Keratinocyte (primary cell): ENCODE measurements at regions not wholly inside any gene's neighbourhood (a gene's known extent, or its start where the extent isn't known, plus 50 kb on each side); places are given as distances from the start of the nearest gene placed in this dataset.

Experiments used
- DNase-seq: peaks from one replicate; pipeline ENCODE4 v3.0.0-alpha.2; 2011; ENCODE audit warnings: low read depth, missing footprints, low spot score
- FAIRE-seq: peaks from 2 replicates; lab custom pipeline; 2011; peaks lifted over from hg19 to GRCh38; lab: Jason Lieb, UNC
- H2AFZ ChIP-seq: 2 replicates; pipeline ENCODE4 v1.6.0; 2012; ENCODE audit warnings: low read length, control low read depth, inconsistent platforms; ENCODE audit not compliant: control insufficient read depth
- H3K27ac ChIP-seq: 2 replicates; pipeline ENCODE4 v1.5.1; 2011; ENCODE audit warnings: low read length; ENCODE audit not compliant: control insufficient read depth, insufficient read depth
- H3K27me3 ChIP-seq: 3 replicates; pipeline ENCODE4 v1.6.0; 2011; ENCODE audit warnings: low read length; ENCODE audit not compliant: control insufficient read depth, insufficient read depth; ENCODE audit errors: extremely low read depth
- H3K36me3 ChIP-seq, 2 experiments: 2 replicates in 1 of 2; 3 replicates in 1 of 2; pipeline ENCODE4 v1.5.1; 2011; ENCODE audit warnings: low read length in 2 of 2, mild to moderate bottlenecking in 1 of 2; ENCODE audit not compliant: control insufficient read depth in 2 of 2, insufficient read depth in 2 of 2; ENCODE audit errors: extremely low read depth in 1 of 2
- H3K4me1 ChIP-seq: 3 replicates; pipeline ENCODE4 v1.5.1; 2011; ENCODE audit warnings: low read length; ENCODE audit not compliant: control insufficient read depth, insufficient read depth; ENCODE audit errors: extremely low read depth
- H3K4me2 ChIP-seq: 3 replicates; pipeline ENCODE4 v1.6.0; 2011; ENCODE audit warnings: low read depth, low read length; ENCODE audit not compliant: control insufficient read depth, insufficient read depth; ENCODE audit errors: extremely low read depth
- H3K4me3 ChIP-seq, 3 experiments: fragments of 200-600 bp in 1 of 3; sonication (generic) in 1 of 3; 2 replicates in 2 of 3; 3 replicates in 1 of 3; pipeline ENCODE4 v1.5.1; 2011 to 2016; ENCODE audit warnings: low read length in 3 of 3, mild to moderate bottlenecking in 3 of 3, control low read depth in 2 of 3, inconsistent platforms in 1 of 3, low read depth in 1 of 3, mixed read lengths in 1 of 3, mixed run types in 1 of 3, moderate library complexity in 1 of 3; ENCODE audit not compliant: control insufficient read depth in 2 of 3, insufficient read depth in 2 of 3; ENCODE audit errors: extremely low read depth in 1 of 3
- H3K79me2 ChIP-seq: 2 replicates; pipeline ENCODE4 v1.6.0; 2012; ENCODE audit warnings: low read length; ENCODE audit not compliant: control insufficient read depth, insufficient read depth
- H3K9ac ChIP-seq: 3 replicates; pipeline ENCODE4 v1.6.0; 2011; ENCODE audit warnings: low read length; ENCODE audit not compliant: control insufficient read depth, insufficient read depth; ENCODE audit errors: extremely low read depth
- H3K9me1 ChIP-seq: 3 replicates; pipeline ENCODE4 v1.6.0; 2011; ENCODE audit warnings: low read length; ENCODE audit not compliant: control insufficient read depth, insufficient read depth; ENCODE audit errors: extremely low read depth
- H3K9me3 ChIP-seq: 2 replicates; pipeline ENCODE4 v1.5.1; 2012; ENCODE audit warnings: low read depth, low read length; ENCODE audit not compliant: control insufficient read depth
- H4K20me1 ChIP-seq: 3 replicates; pipeline ENCODE4 v1.6.0; 2011; ENCODE audit warnings: low read length; ENCODE audit not compliant: control insufficient read depth, insufficient read depth; ENCODE audit errors: extremely low read depth
- EZH2 ChIP-seq: IDR thresholded peaks from one replicate; pipeline ENCODE4 v1.6.1; 2012; ENCODE audit warnings: inconsistent platforms, mild to moderate bottlenecking, low read length, moderate library complexity
- dilution Hi-C: fragments of 300-500 bp; cut with MboI; formaldehyde crosslinking; loops from one replicate; pipeline ENCODE4 v1.7.0; 2020; ENCODE audit warnings: low sequenced_read_pairs; ENCODE audit not compliant: extremely low pct_ligation_motif_present
- TF ChIP-seq, protein P1 (sequence below), 3 experiments: IDR thresholded peaks in 1 of 3; conservative IDR thresholded peaks in 1 of 3; optimal IDR thresholded peaks in 1 of 3; 2 replicates in 2 of 3; 3 replicates in 1 of 3; pipeline versions ENCODE3 to v1.5.1; 2011; ENCODE audit warnings: low read length in 3 of 3, mild to moderate bottlenecking in 3 of 3, moderate library complexity in 2 of 3, control low read depth in 1 of 3, inconsistent platforms in 1 of 3; ENCODE audit not compliant: insufficient read depth in 2 of 3; ENCODE audit errors: extremely low read depth in 1 of 3

DNA sequence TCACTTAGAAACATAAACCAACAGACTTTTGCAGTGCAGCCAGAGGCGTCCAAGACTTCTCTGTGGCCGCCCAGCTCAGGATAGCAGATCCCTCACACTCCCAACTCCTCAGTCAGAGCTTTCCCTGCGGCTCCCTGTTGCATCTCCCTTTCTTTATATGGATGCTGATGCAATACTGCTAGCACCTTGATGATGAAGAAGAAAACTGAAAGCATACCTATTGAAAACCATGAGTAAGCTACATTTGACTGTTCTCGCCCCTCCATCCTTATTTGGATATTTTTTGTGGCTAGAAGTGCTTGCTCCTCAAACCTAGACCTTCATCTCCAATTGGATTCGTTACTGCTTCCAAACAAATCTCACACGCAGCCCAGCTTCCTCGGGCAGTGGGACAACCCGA lies 57.3 kb upstream of the UBL3 start:
- no peak overlapping the region for H3K4me3 ChIP-seq
- H3K27me3 ChIP-seq = no peaks in the 10 kb centered on the region
- TF ChIP-seq, protein P1, sequence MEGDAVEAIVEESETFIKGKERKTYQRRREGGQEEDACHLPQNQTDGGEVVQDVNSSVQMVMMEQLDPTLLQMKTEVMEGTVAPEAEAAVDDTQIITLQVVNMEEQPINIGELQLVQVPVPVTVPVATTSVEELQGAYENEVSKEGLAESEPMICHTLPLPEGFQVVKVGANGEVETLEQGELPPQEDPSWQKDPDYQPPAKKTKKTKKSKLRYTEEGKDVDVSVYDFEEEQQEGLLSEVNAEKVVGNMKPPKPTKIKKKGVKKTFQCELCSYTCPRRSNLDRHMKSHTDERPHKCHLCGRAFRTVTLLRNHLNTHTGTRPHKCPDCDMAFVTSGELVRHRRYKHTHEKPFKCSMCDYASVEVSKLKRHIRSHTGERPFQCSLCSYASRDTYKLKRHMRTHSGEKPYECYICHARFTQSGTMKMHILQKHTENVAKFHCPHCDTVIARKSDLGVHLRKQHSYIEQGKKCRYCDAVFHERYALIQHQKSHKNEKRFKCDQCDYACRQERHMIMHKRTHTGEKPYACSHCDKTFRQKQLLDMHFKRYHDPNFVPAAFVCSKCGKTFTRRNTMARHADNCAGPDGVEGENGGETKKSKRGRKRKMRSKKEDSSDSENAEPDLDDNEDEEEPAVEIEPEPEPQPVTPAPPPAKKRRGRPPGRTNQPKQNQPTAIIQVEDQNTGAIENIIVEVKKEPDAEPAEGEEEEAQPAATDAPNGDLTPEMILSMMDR (optimal IDR thresholded peaks at IDR 0.05 in 1 of 3, IDR thresholded peaks at IDR 0.05 in 1 of 3, conservative IDR thresholded peaks at IDR 0.05 in 1 of 3; ENCODE audit: extremely low read depth in 1 of 3, insufficient read depth in 2 of 3, low read length in 3 of 3) = no peak
- no peak for TF ChIP-seq EZH2
- no peaks in the 10 kb centered on the region for H4K20me1 ChIP-seq
- H3K9ac ChIP-seq = no peak overlapping the region
- no peak overlapping the region for H3K27ac ChIP-seq
- no peaks in the 10 kb centered on the region for H3K36me3 ChIP-seq
- no peak overlapping the region for H3K4me2 ChIP-seq
- no peak overlapping the region for H2AFZ ChIP-seq
- no peaks in the 10 kb centered on the region for H3K9me3 ChIP-seq
- dilution Hi-C loops = no loop called here
- H3K9me1 ChIP-seq = no peaks in the 10 kb centered on the region
- peaks cover 31% of the 10 kb centered on the region for H3K4me1 ChIP-seq
- no peaks in the 10 kb centered on the region for H3K79me2 ChIP-seq
- FAIRE-seq (no peak), DNase-seq (no peak)

DNA sequence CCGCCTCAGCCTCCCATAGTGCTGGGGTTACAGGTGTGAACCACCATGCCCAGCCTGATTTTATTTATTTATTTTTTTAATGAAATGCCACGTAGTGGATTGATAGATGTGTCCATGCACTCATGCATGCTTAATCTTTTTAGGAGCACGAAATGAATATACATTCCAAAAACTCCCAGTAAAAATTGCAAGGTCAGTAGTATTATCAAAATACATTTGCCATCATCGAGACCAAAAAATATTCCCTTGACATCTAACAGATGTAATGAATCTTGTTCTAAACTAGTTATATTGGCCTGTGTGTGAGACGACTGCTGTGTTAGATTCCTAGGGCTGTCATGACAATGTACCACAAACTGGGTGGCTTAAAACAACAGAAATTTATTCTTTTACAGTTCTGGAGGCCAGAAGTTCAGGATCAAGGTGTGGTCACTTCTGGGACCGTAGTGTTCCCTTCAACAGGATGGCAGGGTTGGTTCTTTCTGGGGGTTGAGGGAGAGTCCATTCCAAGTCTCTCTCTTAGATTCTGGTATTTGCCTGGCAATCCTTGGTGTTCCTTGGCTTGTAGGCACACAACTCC lies 56.1 kb upstream of the UBL3 start:
- Histone ChIP-seq H2AFZ (no peak overlapping the region), H3K4me2 (no peak overlapping the region), H4K20me1 (no peaks in the 10 kb centered on the region), H3K9me1 (no peaks in the 10 kb centered on the region), H3K27ac (no peak overlapping the region), H3K9ac (no peak overlapping the region), H3K4me3 (no peak overlapping the region), H3K4me1 (peaks cover 42% of the 10 kb centered on the region), H3K9me3 (no peaks in the 10 kb centered on the region), H3K36me3 (no peaks in the 10 kb centered on the region), H3K27me3 (no peaks in the 10 kb centered on the region), H3K79me2 (no peaks in the 10 kb centered on the region)
- FAIRE-seq (no peak), DNase-seq (no peak)
- TF ChIP-seq EZH2 = no peak
- TF ChIP-seq, protein P1 (optimal IDR thresholded peaks at IDR 0.05 in 1 of 3, IDR thresholded peaks at IDR 0.05 in 1 of 3, conservative IDR thresholded peaks at IDR 0.05 in 1 of 3; ENCODE audit: extremely low read depth in 1 of 3, insufficient read depth in 2 of 3, low read length in 3 of 3) = no peak
- dilution Hi-C loops = no loop called here
